GM10248 (cell line): ENCODE measurements at regions not wholly inside any gene's neighbourhood (a gene's known extent, or its start where the extent isn't known, plus 50 kb on each side); places are given as distances from the start of the nearest gene placed in this dataset.
"Not testable (repeated sequence)": the region's sequence is repeated elsewhere in the genome, so short reads cannot be mapped to it uniquely, and the experiment has no call there.

Source experiments
- CTCF ChIA-PET: fragments of 300-600 bp; sonication (Branson Sonifier 250); formaldehyde crosslinking; extraction: SDS; loops from one replicate; lab custom pipeline; 2021; ENCODE audit warnings: antibody characterized with exemption; lab: Yijun Ruan, JAX
- POLR2A ChIA-PET: fragments of 350-650 bp; sonication (Branson Sonifier 250); formaldehyde crosslinking; extraction: SDS; loops from one replicate; lab custom pipeline; 2020; ENCODE audit warnings: antibody characterized with exemption; lab: Yijun Ruan, JAX
- DNase-seq: peaks from one replicate; pipeline ENCODE4 v3.0.0; 2012; ENCODE audit errors: extremely low spot score
- CTCF ChIP-seq: IDR thresholded peaks from 2 replicates; pipeline ENCODE4 v1.5.1; 2012; ENCODE audit warnings: mild to moderate bottlenecking, low read depth; ENCODE audit errors: extremely low read depth, missing control alignments, control extremely low read depth

- POLR2A ChIA-PET: no interaction called here
- no peak for TF ChIP-seq CTCF
- DNase-seq: no peak
- CTCF ChIA-PET: no interaction called here
These were observed 153.7 kb upstream of the PLXNC1 start for GRCh38 chr12:93994721-93995120.

- CTCF ChIA-PET: interaction anchor here (1.0 kb wide), 2 partner anchors 9 to 16 kb away, joined by 3 read pairs; no protein-coding TSS in a partner anchor
- POLR2A ChIA-PET: no interaction called here
- no peak for DNase-seq
- no peak for TF ChIP-seq CTCF
These were observed 152.1 kb upstream of the PLXNC1 start for GRCh38 chr12:93996321-93996720.

GRCh38 chr12:94001691-94002090 is 146.7 kb upstream of the PLXNC1 start:
- DNase-seq: no peak
- ChIA-PET POLR2A (no interaction called here), CTCF (interaction anchor here (1.0 to 1.1 kb wide), 2 partner anchors 8 to 99 kb away, joined by 3 read pairs; no protein-coding TSS in a partner anchor)
- TF ChIP-seq CTCF: no peak

GRCh38 chr12:94002925-94003324 is 145.5 kb upstream of the PLXNC1 start:
- CTCF ChIA-PET, POLR2A ChIA-PET, DNase-seq: not testable (repeated sequence)

GRCh38 chr12:94007833-94008232 is 140.5 kb upstream of the PLXNC1 start:
- CTCF ChIA-PET: interaction anchor here (1.6 to 2.6 kb wide), 2 partner anchors 20 to 28 kb away, joined by 3 to 6 read pairs; no protein-coding TSS in a partner anchor
- POLR2A ChIA-PET, DNase-seq: not testable (repeated sequence)

- no peak for DNase-seq
- no peak for TF ChIP-seq CTCF
- ChIA-PET CTCF (interaction anchor here (2.6 kb wide), 1 partner anchor 17 kb away, joined by 6 read pairs; no protein-coding TSS in a partner anchor), POLR2A (no interaction called here)
These were observed 138.1 kb upstream of the PLXNC1 start for GRCh38 chr12:94010307-94010706.

GRCh38 chr12:94012071-94012470 is 136.3 kb upstream of the PLXNC1 start:
- ChIA-PET POLR2A (no interaction called here), CTCF (interaction anchor here (0.9 kb wide), 1 partner anchor 29 kb away, joined by 3 read pairs; no protein-coding TSS in a partner anchor)
- no peak for DNase-seq
- no peak for TF ChIP-seq CTCF

GRCh38 chr12:94012590-94012989 is 135.8 kb upstream of the PLXNC1 start:
- no peak for DNase-seq
- no peak for TF ChIP-seq CTCF
- POLR2A ChIA-PET: no interaction called here
- CTCF ChIA-PET: interaction anchor here (0.6 to 0.9 kb wide), 2 partner anchors 16 to 30 kb away, joined by 3 read pairs; no protein-coding TSS in a partner anchor

GRCh38 chr12:94017247-94017646 is 131.1 kb upstream of the PLXNC1 start:
- CTCF ChIA-PET: interaction anchor here (1.0 kb wide), 1 partner anchor 11 kb away, joined by 3 read pairs; no protein-coding TSS in a partner anchor
- POLR2A ChIA-PET, DNase-seq: not testable (repeated sequence)
